Renal cortex interstitium (tissue), 11 donors: ENCODE measurements at regions not wholly inside any gene's neighbourhood (a gene's known extent, or its start where the extent isn't known, plus 50 kb on each side); places are given as distances from the start of the nearest gene placed in this dataset.
A peak's percentile ranks its signal among the peaks of the same experiment; 100 is the strongest.

Experiments
- DNase-seq, 11 donors: peaks; one replicate each; pipeline ENCODE4 v3.0.0-alpha.2; 2013; ENCODE audit warnings: low read depth in 9 of 11, low spot score in 4 of 11; ENCODE audit errors: extremely low read depth in 1 of 11

DNA sequence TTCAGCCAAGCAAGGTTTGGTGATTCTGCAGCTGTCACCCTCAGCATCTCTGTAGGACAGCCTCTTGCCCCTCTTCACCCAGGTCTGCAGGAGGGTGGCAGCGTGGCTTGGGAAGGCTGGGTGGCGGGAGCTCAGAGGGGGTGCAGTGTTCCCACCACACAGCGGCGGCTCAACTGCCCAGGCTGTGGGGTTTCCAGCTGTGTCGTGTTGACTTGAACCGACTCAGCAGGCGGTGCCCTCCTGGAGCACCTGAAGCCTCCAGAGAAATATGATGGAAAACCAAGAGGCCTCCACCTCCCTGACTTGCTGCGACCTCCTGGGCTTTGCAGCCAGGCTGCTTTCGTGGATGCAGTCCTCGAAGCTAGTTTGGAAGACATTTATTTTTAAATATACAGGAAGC, 68.0 kb upstream of the KLF6 start:
- DNase-seq, result no peak

- DNase-seq, result peak in 6 of 11 donors; percentile 23 to 73 (median 70)
Measured at GRCh38 chr10:3852147-3852904, 67.3 kb upstream of the KLF6 start.

GRCh38 chr10:3850999-3851937, 66.3 kb upstream of the KLF6 start:
- DNase-seq, result no peak

DNA sequence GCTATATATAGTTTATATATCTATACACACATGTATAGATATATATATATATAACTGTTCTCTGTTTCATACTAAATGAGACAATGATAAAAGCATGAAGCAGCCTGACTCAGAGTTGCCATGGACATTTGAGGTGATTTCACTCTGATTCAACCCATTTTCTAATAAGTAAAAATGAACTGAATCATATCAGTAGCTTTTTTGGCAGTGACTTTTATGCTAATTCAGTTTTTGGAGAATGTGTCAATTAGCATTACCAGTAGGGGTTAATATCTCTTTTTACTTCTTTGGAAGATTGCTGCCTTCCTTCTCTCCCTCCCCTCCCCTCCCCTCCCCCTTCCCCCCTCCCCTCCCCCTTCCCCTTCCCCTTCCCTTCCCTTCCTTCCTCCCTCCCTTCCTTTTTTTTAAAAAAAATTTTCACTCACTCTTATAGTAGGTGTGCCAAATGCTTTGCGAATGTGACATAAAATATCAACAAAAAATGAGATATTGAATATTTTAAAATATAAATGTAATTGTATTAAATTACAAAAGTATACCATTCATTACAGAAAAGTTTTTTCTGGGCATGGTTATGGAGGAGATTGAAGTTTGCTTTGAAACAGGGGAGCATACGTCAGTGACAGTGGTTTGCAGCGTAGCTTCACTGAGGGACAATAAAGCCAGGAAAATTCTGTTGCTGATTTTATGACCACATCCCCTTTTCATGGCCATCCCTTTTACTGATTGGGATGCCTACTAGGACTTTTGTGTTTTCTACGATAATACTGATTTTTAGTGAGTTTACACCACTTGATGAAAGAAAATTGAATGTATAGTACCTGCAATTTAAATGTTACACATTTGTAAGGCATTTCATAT, 64.0 kb upstream of the KLF6 start:
- no peak for DNase-seq

GRCh38 chr10:3848005-3848774, 63.2 kb upstream of the KLF6 start:
- DNase-seq, result no peak

- DNase-seq, result no peak
Measured at GRCh38 chr10:3846736-3847135, 61.7 kb upstream of the KLF6 start.

GRCh38 chr10:3844491-3845025, 59.5 kb upstream of the KLF6 start:
- no peak for DNase-seq

DNA sequence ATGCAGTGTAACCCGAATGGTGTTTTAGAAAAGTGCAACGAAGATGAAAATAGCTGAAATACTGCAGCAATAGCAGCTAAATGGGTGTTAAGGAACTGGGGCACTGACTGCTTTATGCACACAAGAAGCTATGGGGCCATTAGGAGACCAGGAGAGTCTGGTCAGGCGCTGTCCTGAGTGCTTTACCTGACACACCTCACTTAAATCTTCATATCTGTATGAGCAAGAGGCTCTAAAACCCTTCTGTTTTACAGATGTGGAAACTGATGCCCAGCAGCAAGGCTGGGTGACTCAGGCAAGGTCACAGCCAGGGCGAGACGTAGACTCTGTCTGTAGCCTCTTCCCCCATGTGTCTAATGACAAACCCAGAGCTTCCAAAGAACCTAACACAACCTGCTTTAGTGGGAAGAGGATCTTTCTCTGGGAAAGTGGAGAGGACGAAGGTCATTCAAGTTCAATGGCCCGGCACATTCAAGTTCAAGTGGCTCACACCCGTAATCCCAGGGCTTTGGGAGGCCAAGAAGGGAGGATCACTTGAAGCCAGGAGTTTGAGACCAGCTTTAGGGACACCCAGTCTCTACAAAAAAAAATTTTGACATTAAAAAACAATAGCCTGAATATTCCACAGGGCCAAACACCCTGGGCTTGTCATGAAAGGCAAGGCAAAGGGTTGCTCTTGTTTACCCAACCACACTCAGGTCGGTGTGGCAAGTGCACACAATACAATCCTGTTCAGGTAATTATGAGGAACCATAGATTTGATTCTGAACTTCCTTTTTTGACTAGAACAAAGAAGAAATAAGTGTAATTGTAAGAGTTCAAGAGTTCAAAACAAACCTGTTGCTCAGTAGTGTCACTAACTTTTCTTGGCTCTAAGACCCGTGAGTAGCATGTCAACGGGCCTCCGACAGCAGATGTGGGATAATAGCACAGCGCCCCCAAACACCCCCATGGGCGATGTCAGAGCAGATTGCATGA, 53.7 kb upstream of the KLF6 start:
- DNase-seq, result no peak

DNA sequence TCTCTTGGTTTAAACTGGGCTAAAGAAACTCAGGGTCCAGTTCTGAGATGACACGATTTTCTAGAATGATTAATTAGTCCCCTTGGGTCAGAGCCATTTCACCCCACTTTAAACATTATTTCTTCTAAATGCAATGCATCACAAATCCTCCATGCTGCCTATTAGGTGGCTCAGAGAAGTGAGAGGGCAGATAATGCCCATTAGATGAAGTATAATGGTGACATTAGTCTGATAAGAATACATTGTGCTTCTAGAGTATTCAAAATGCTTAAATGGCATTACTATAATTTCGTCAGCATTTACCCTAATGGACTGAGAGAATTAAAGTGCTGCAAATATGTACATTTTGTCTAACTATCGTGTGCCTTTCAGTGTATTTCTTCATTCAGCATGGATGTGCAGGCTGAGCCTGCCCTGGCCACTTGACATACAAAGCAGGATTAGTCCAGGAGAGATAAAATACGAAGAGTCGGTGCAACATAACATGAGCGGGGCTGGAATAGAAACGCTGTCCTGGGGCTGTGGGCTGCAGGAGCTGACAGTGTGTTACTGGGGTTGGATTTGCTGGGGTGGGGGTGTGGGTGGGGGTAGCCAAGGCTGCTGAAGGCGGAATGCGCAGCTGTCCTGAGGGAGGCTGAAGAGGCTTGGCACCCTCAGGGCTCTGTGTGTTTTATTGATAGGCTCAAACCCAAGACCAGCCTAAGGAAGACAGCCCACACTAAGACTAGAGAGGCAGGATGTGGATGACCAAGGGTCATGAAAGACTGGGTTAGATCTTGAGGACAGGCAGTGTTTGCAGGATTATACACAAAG, 52.8 kb upstream of the KLF6 start:
- DNase-seq, result no peak

DNA sequence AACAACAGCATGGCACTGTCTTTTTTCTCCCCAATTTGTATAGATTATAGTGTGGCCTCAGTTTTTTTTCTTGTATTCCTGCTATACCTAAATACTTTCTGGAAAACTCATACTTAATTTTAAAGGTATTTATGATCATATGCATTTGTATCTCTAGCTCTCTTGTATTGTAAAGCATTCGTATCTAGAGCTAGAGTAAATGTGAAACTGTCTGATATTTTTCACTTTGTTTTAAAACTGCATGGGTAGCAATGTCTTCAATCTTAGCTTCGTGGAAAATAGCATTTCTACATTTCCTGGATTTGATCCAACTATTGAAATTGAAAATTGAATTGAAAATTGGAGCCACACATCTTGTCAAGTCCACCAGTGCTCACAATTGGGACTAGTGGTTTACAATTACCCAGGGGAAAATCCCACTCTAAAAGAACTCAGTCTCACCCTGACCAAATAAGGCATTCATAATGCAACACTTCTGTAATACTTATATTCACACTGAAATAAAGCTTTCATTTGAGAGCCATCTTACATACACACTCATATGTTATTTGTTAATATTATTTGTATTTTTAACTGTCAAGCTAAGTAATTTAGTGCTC, 51.3 kb upstream of the KLF6 start:
- DNase-seq, result no peak

GRCh38 chr10:3835770-3836169, 50.8 kb upstream of the KLF6 start:
- DNase-seq, result no peak

DNA sequence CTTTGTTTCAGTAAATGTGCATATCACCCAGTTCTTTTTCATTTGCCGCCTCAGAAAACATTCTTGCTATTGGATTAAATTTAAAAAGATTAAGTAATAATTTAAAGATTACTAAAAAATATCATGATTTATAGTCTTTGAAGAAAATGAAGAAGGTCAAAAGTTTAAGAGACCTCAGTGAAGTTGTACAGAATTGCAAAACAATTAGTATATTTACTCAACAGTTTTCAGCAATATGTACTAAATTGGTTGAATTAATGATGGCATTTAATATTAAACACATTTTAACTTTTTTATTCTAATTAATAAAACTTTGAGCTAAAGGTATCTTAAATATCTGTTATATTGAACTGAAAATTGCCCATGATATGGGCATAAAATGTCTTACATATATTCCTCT, 49.9 kb upstream of the KLF6 start:
- no peak for DNase-seq
